MM.1S (cell line): ENCODE measurements at regions not wholly inside any gene's neighbourhood (a gene's known extent, or its start where the extent isn't known, plus 50 kb on each side); places are given as distances from the start of the nearest gene placed in this dataset.
A peak's percentile ranks its signal among the peaks of the same experiment; 100 is the strongest.
"Not testable (repeated sequence)": the region's sequence is repeated elsewhere in the genome, so short reads cannot be mapped to it uniquely, and the experiment has no call there.

Experiments
- DNase-seq: peaks from one replicate; pipeline ENCODE4 v3.0.0-alpha.2; 2015
- H2AFZ ChIP-seq: fragments of 300-600 bp; sonication (generic); 2 replicates; pipeline ENCODE4 v1.6.0; 2016; ENCODE audit warnings: antibody characterized with exemption, low read length
- H3F3A ChIP-seq: fragments of 300-600 bp; sonication (generic); 2 replicates; pipeline ENCODE4 v1.6.1; 2016; ENCODE audit warnings: mild to moderate bottlenecking, antibody characterized with exemption, low read length, moderate library complexity, mixed read lengths; ENCODE audit not compliant: insufficient read depth
- H3K27ac ChIP-seq: fragments of 300-600 bp; sonication (generic); 2 replicates; pipeline ENCODE4 v1.5.1; 2016; ENCODE audit warnings: mild to moderate bottlenecking, low read length
- H3K27me3 ChIP-seq: fragments of 300-600 bp; sonication (generic); replicated peaks from 2 replicates; pipeline ENCODE4 v1.6.0; 2016; ENCODE audit warnings: low read length; ENCODE audit not compliant: insufficient read depth
- H3K36me3 ChIP-seq: fragments of 300-600 bp; sonication (generic); replicated peaks from 2 replicates; pipeline ENCODE4 v1.6.1; 2016; ENCODE audit warnings: mild to moderate bottlenecking, low read length, mixed read lengths; ENCODE audit not compliant: insufficient read depth
- H3K4me1 ChIP-seq: fragments of 300-600 bp; sonication (generic); 2 replicates; pipeline ENCODE4 v1.6.1; 2016; ENCODE audit warnings: low read length, mixed read lengths
- H3K4me2 ChIP-seq: fragments of 300-600 bp; sonication (generic); 2 replicates; pipeline ENCODE4 v1.6.0; 2016; ENCODE audit warnings: low read depth, low read length
- H3K4me3 ChIP-seq: fragments of 300-600 bp; sonication (generic); 2 replicates; pipeline ENCODE4 v1.5.1; 2016; ENCODE audit warnings: low read length, mixed read lengths
- H3K79me2 ChIP-seq: fragments of 300-600 bp; sonication (generic); 2 replicates; pipeline ENCODE4 v1.6.1; 2016; ENCODE audit warnings: mixed run types, low read length, mixed read lengths
- H3K9ac ChIP-seq: fragments of 300-600 bp; sonication (generic); 2 replicates; pipeline ENCODE4 v1.6.1; 2016; ENCODE audit warnings: low read length, mixed read lengths
- H3K9me2 ChIP-seq: fragments of 300-600 bp; sonication (generic); replicated peaks from 2 replicates; pipeline ENCODE4 v1.6.1; 2016; ENCODE audit warnings: mild to moderate bottlenecking, low read length, mixed read lengths; ENCODE audit not compliant: insufficient read depth
- H3K9me3 ChIP-seq: fragments of 300-600 bp; sonication (generic); replicated peaks from 2 replicates; pipeline ENCODE4 v1.6.1; 2016; ENCODE audit warnings: mild to moderate bottlenecking, low read length, mixed read lengths; ENCODE audit not compliant: insufficient read depth
- H4K20me1 ChIP-seq: fragments of 300-600 bp; sonication (generic); 2 replicates; pipeline ENCODE4 v1.6.1; 2016; ENCODE audit warnings: mild to moderate bottlenecking, low read length, moderate library complexity, mixed read lengths; ENCODE audit not compliant: insufficient read depth
- CTCF ChIP-seq: fragments of 300-600 bp; sonication (generic); IDR thresholded peaks from 2 replicates; pipeline ENCODE4 v1.5.1; 2016; ENCODE audit warnings: antibody characterized with exemption, low read length, mixed read lengths
- EZH2 ChIP-seq: fragments of 300-600 bp; sonication (generic); optimal IDR thresholded peaks from 2 replicates; pipeline ENCODE3; 2017; ENCODE audit warnings: low read depth, mild to moderate bottlenecking, antibody characterized with exemption, low read length, mixed read lengths
- EZH2phosphoT487 ChIP-seq: fragments of 300-600 bp; sonication (generic); IDR thresholded peaks from 2 replicates; pipeline ENCODE4 v1.6.1; 2018; ENCODE audit warnings: antibody characterized with exemption, low read length

DNA sequence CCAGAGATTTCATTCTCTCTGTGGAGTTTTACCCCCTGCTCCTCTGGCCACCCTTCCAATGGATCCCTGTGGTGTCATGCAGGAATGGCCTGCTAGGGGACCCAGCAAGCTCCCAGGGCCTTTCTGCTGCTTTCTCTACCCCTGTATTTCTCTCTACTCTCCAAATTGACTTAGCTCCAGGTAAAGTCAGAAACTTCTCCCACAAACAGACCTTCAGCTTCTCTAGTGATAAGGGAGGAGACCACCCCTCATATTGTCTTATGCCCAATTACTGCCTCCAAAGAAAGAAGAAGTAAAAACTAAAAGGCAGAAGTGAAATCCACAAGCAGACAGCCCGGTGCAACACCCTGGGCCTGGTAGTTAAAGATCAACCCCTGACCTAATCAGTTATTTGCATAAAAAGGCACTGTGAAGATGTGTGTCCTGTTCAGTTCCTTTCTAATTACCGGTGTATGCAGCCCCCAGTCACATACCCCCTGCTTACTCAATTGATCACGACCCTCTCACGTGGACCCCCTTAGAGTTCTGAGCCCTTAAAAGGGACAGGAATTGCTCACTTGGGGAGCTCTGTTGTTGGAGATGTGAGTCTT is 104.7 kb upstream of the EPB41L4A start:
- H3K9me2 ChIP-seq, H3K9me3 ChIP-seq, H3F3A ChIP-seq, DNase-seq, H4K20me1 ChIP-seq, H3K9ac ChIP-seq, H3K4me3 ChIP-seq, H3K27me3 ChIP-seq, H3K79me2 ChIP-seq, H3K4me2 ChIP-seq, H3K36me3 ChIP-seq: not testable (repeated sequence)
- peak overlapping the region; percentile 40; the same call in 1 of the 2 replicates for H2AFZ ChIP-seq
- H3K4me1 ChIP-seq = peaks cover 36% of the 10 kb centered on the region
- H3K27ac ChIP-seq = peak overlapping the region; percentile 42; the same call in 1 of the 2 replicates

DNA sequence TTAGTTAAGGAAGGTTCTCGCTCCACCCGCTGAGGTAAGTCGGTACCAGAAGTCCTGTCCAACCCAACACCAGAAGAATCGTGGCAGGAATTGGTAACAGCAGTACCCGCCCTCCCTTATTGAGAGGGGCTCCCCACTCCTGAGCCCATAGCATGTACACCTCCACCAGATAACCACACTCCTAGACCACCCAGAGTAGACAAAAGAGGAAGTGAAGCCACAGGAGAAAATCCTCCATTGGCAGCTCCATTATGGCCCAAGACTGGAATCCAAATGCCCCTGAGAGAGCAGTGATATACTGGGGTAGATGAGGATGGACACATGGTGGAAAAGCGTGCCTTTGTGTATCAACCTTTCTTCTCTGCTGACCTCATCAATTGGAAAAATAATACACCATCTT is 106.1 kb upstream of the EPB41L4A start:
- H3K4me3 ChIP-seq = no peak overlapping the region
- H3K9me2 ChIP-seq = no peaks in the 10 kb centered on the region
- no peaks in the 10 kb centered on the region for H3K27me3 ChIP-seq
- H3K4me1 ChIP-seq = peaks cover 32% of the 10 kb centered on the region
- no peak overlapping the region for H2AFZ ChIP-seq
- no peak overlapping the region for H3K4me2 ChIP-seq
- no peaks in the 10 kb centered on the region for H3K9me3 ChIP-seq
- H3K9ac ChIP-seq = no peak overlapping the region
- H3K36me3 ChIP-seq = no peaks in the 10 kb centered on the region
- no peaks in the 10 kb centered on the region for H3K79me2 ChIP-seq
- no peak for TF ChIP-seq EZH2
- no peak for TF ChIP-seq CTCF
- TF ChIP-seq EZH2phosphoT487 = no peak
- H3K27ac ChIP-seq = no peak overlapping the region
- no peak for DNase-seq
- H3F3A ChIP-seq = no peaks in the 10 kb centered on the region
- no peaks in the 10 kb centered on the region for H4K20me1 ChIP-seq

DNA sequence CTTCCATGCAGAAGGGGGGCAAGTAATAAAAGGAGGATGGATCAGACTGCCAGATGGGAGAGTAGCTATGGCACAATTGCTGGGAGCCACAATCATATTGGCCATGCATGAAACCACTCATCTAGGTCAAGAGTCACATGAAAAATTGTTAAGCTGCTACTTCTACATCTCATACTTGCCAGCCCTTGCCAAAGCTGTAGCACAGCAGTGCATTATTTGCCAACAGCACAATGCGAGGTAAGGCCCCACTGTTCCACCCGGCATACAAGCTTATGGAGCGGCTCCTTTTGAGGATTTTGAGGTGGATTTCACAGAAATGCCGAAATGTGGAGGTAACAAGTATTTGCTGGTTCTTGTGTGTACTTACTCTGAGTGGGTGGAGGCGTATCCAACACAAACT is 109.9 kb upstream of the EPB41L4A start:
- Histone ChIP-seq H2AFZ (no peak overlapping the region), H3K9me2 (no peaks in the 10 kb centered on the region), H3K9ac (no peak overlapping the region), H3K4me1 (0 out of 2 replicates have a peak, but pooled peaks cover 4% of the 10 kb centered on the region), H3K4me3 (no peak overlapping the region), H3K36me3 (no peaks in the 10 kb centered on the region), H3K9me3 (no peaks in the 10 kb centered on the region), H3K27me3 (no peaks in the 10 kb centered on the region), H4K20me1 (no peaks in the 10 kb centered on the region), H3F3A (no peaks in the 10 kb centered on the region), H3K4me2 (no peak overlapping the region), H3K79me2 (no peaks in the 10 kb centered on the region), H3K27ac (no peak overlapping the region)
- no peak for TF ChIP-seq EZH2phosphoT487
- no peak for TF ChIP-seq CTCF
- TF ChIP-seq EZH2 = no peak
- no peak for DNase-seq

GRCh38 chr5:112529525-112529924 is 110.4 kb upstream of the EPB41L4A start:
- no peaks in the 10 kb centered on the region for H3K27me3 ChIP-seq
- no peaks in the 10 kb centered on the region for H3K36me3 ChIP-seq
- peak; percentile 41 for DNase-seq
- no peak overlapping the region for H2AFZ ChIP-seq
- no peak overlapping the region for H3K9ac ChIP-seq
- H4K20me1 ChIP-seq = no peaks in the 10 kb centered on the region
- H3K4me2 ChIP-seq = no peak overlapping the region
- H3K4me1 ChIP-seq = no peaks in the 10 kb centered on the region
- TF ChIP-seq EZH2 (no peak), EZH2phosphoT487 (no peak), CTCF (peak; percentile 49)
- no peaks in the 10 kb centered on the region for H3F3A ChIP-seq
- no peaks in the 10 kb centered on the region for H3K9me2 ChIP-seq
- H3K27ac ChIP-seq = no peak overlapping the region
- H3K9me3 ChIP-seq = no peaks in the 10 kb centered on the region
- H3K4me3 ChIP-seq = no peak overlapping the region
- H3K79me2 ChIP-seq = no peaks in the 10 kb centered on the region
